GM18502 (cell line): ENCODE measurements at regions not wholly inside any gene's neighbourhood (a gene's known extent, or its start where the extent isn't known, plus 50 kb on each side); places are given as distances from the start of the nearest gene placed in this dataset.
"Not testable (repeated sequence)": the region's sequence is repeated elsewhere in the genome, so short reads cannot be mapped to it uniquely, and the experiment has no call there.

ENCODE experiments used
- ATAC-seq: cut with Tn5 transposase; IDR thresholded peaks from one replicate; pipeline ENCODE4 v1.9.1; 2021; ENCODE audit warnings: mild to moderate bottlenecking; ENCODE audit not compliant: unreplicated experiment, poor library complexity

DNA sequence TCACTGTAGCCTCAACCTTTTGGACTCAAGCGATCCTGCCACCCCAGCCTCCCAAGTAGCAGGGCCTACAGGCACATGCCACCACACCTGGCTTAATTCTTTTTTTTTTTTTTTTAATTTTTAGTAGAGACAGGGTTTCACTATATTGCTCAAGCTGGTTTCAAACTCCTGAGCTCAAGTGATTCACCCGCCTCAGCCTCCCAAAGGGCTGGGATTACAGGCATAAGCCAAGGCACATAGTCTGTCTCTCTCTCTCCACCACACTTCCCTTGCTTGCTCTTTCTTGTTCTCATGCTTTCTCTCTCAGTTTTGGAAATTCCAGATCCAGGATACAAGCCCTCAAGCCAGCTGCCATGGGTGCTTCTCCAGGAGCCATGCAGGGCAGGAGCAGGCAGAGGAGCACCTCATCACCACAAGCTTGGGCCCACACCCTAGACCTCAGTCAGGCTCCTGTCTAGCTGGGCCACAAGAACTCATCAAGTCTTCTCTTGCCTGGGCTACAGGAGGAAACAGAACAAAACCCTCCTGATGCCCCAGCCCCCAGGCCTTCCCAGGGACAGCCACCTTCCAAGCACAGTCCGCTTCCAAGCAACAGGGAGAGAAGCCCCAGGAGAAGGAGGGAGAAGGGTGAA lies 145.3 kb upstream of the LPP start:
- no peak for ATAC-seq

DNA sequence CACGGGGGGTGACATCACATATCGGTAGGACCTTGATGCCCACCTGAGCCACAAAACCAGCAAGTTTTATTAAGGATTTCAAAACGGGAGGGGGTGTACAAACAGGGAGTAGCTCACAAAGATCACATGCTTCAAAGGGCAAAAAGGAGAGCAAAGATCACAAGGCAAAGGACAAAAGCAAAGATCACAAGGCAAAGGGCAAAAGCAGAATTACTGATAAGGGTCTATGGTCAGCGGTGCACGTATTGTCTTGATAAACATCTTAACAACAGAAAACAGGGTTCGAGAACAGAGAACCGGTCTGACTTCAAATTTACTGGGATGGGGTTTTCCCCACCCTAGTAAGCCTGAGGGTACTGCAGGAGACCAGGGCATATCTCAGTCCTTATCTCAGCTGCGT lies 143.5 kb upstream of the LPP start:
- no peak for ATAC-seq

DNA sequence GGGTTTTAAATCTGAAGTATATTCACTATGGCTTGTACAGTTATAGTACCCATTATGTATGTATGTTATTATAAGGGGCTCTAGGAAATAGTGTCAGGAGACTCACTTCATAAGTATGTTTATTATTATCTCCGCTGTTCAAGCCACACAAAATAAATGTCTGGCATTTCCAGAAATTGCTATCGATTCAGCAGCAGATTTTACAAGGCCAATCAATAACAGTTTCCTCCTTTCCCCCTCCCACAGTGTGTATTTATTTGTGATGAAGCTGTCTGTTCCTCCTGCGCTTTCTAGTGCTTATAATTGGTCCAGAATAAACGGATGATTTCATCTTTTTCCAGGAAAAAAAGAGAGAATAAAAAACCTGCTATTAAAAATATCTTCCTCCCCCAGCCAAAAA lies 134.2 kb upstream of the LPP start:
- no peak for ATAC-seq

DNA sequence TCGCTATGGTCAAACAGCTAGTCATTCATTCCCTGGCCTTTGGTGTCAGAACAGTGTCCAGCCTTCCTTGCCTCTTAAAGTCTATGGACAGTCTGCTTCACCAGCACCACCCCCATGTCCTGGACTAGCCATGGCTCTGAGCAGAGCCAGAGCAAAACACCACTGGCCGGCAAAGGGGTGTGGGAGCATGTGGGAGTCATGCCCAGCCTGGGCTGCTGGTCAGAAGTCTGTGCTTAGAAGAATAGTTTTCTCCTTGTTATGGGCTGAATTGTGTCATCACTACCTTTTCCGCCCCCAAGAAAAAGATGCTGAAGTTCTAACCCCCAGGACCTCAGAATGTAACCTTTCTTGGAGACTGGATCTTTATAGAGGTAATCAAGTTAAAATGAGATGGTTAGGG lies 132.9 kb upstream of the LPP start:
- ATAC-seq: no peak

DNA sequence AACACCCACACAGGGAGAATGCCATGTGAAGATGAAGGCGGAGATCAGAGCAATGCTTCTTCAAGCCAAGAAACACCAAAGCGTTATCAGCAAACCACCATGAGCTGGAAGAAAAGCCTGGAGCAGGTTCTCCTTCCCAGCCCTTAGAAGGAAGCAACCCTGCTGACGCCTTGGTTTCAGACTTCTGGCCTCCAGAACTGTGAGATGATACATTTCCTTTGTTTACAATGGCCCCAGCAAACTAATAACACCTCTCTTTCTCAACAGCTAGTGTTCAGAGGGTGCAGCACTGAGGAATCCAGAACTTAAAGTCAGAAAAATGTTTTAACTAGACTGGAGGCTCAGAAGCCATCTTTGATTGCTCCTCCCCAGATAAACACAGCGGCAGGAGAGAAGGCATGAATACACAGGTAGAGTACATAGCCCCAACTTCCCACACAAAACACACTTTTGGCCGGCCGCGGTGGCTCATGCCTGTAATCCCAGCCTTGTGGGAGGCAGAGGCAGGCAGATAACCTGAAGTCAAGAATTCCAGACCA lies 132.4 kb upstream of the LPP start:
- ATAC-seq: no peak

DNA sequence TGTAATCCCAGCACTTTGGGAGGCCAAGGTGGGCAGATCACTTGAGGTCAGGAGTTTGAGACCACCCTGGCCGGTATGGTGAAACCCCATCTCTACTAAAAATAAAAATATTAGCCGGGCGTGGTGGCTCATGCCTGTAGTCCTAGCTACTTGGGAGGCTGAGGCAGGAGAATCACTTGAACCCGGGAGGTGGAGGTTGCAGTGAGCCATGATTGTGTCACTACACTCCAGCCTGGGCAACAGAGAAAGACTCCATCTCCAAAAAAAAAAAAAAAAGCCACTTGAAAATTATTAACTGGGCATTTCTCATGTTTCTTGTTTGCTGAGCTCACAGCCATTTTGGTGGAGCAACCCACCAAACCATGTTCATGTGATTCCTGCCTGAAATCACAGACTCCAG lies 131.1 kb upstream of the LPP start:
- ATAC-seq: not testable (repeated sequence)

DNA sequence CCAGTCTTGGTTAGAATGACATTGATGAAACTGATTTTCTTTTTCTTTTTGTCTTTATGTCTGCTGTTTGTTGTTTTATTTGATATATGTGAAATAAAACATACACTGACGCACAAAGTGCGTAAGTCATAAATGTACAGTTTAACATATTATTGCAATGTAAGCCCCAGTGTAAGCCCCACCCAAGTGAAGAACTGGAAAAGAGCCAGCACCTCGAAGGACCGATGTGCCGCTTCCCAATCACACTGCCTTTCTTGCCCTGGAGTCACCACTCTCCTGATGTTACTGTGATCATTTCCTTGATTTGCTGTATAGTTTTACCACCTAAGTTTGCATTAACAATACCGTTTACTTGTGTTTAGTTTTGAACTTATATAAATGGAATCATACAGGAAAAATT lies 128.4 kb upstream of the LPP start:
- no peak for ATAC-seq

DNA sequence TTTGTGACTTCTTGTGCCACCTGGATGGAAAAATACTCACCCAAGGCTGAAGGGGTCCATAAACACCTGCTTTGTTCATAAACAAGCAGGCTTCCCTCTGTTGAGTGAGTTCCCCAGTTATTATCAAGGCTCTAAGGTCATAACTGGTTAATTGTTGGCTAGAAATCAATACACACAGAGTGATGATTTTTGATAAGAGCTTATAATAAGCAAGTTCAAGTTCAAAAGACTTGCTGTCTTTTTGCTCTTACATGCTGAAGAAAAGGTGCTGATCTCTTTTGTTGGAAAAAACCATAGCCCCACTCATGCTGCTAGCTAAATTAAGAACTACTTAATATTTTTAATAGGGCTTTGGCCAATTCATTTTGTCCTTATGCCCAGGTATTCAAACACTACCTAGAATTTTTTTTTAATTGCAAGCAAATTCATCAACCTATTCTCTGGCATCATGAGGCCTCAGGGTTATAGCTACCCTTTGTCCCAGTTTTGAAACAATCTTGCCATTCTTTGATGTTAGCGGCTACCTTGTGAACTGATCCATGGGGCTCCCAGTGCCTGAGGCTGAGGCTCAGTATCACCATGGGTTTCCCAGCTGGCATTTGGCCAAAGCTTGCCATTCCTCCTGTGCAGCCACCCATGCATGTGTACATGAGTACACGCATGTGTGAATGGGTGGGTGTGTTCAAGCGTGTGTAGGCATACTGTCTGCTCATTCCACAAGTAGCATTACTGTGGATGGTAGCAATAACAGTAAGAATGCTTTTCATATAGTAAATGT lies 127.6 kb upstream of the LPP start:
- ATAC-seq: no peak

DNA sequence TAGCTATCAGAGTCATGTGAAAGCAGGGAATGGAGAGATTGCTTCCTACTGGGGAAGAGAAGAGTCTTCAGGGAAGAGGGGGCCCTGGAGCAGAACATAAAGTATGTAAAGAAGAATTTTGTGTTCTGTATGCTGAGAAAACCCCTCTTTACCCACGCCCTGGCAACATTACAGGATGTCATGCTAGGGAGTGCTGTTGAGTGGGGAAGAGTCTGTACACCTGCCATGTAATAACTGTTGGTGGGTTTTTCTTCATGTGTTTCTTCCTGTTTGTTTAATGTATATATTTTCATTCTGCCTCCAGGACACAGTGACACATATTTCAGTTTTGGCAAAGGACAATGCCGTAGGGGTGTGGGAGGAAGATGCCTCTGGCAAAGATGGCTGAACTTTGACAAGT lies 122.8 kb upstream of the LPP start:
- no peak for ATAC-seq

DNA sequence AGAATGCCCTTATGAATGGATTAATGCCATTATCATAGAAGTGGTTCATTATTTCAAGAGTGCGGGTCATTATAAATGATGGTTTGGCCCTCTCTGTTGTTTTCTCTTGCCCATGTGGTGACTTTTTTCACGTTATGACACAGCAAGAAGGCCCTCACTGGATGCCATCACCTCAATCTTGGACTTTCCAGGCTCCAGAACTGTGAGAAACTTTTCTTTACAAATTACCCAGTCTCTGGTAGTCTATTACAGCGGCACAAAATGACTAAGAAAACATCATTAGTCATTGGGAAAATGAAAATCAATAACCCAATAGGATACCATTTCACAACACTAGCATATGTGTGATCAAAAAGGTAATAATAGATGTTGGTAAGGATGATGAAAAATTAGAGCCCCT lies 119.0 kb upstream of the LPP start:
- no peak for ATAC-seq

DNA sequence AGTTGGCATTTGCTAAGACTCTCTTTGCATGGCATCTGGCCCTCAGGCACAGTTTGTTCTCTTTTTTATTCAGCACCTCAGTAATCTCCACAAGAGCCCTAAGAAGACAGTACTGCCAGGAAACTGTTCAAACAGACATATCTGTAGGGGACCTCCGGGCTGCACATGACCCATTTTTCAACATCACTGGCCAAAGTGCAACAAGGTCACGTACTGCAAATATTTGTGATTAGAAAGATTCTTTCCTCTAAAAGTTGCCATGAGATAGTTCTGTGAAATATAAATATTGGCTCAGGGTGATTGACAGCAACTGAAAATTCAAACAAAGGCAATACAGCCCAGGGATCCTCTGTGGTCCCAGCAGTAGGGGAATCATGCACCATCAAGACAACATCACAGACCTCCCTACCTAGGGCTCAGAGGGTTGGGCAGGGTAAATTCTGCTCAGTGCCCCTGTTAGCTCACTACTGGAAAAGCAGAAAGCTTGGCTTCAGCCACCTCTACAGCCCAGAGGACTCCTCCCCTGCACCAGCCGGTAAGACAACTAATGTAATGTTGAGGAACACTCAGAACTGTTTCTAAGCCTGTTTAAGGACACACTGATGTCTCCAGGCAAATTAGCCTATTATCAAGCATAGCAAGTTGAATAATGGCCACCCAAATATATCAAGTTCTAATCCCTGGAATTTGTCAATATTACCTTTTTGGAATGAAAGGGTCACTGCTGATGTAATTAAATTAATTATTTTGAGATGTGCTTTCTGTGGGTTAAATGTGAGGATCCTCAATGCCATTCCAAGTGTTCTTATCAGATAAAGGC lies 117.4 kb upstream of the LPP start:
- ATAC-seq: no peak

DNA sequence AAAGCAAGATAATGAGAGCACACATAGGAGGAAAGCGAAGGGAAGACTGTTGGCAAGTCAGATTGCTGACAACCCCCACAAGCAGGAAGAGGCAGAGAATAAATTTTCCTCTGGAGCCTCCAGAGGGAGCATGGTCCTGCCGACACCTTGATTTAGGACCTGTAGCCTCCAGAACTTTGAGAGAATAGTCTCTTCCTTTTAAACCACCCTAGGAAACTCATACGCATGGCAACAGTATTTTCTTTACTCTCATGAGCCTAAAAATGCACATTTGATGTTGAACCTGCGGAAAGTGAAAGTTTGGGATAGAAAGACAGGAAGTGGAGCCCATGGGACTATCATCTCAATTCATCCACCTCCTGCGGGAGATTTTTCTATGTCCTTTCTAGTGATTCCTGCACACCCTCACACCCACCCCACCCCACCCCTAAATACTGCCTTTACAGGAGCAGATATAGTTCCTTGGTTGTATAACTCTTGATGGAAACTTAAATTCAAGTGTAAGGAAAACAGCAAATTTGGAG lies 116.7 kb upstream of the LPP start:
- no peak for ATAC-seq

DNA sequence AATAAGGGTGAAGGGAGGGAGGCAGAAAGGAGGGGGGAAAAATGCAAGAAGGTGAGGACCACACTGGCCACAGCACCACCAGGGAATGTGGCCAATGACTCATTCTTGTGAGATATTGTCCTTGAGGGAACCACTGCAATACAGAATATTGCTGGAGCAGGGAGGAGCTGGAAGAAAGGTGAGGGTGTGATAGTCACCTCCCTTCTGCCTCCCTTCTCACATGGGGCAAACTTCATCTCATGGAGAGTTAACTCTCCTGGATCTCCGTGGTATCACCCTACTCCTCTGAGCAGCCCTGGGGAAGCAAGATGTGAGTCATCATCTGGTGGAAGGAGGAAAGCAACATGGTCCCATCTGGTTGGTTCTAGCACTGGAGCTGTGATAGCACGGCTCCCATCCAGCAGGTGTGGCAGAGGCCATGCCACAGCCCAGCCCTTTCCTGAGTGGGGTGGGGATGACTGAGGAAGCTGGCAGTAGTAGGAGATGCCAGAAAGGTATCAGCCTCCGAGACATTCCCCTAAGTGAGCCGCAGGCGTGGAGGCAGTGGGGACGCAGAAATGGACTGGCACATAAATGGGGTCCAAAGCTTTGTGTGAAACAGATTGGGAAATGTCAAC lies 115.9 kb upstream of the LPP start:
- ATAC-seq: no peak

DNA sequence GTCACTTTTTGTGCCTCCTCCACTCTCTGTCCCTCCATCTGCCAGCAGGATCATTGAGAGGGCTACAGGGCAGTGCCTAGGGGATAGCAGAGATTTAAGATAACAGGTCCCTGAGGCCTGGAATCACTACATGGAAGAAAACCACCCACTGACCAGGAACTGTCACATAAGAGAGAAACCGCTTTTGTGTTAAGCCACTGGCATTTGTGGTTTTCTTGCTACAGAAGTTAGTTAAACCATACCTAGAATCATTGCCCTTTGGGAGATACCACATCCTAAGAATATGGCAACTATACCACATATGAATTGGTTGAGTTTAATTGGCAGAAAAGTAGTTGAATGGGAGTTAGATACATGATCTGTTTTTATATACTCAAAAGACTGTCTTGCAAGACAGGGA lies 112.8 kb upstream of the LPP start:
- no peak for ATAC-seq

DNA sequence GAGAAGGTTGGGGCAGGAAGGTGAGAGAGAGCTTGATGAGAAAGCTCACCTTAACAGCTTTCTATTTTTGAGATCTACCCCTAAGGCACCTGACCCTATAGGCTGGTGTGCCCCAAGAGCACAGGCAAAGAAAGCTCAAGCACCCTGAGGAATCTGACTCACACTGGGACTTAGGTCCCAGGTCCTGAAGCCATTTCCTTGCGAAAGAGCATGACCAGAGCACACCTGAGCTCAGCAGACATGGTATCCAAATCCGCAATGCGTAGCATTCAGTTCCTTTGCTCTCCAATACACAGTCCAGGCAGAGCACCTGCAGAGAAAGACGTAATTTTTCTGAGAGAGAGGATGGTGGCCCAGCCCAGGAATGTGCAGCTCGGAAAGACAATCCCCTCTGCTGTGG lies 112.1 kb upstream of the LPP start:
- ATAC-seq: no peak

DNA sequence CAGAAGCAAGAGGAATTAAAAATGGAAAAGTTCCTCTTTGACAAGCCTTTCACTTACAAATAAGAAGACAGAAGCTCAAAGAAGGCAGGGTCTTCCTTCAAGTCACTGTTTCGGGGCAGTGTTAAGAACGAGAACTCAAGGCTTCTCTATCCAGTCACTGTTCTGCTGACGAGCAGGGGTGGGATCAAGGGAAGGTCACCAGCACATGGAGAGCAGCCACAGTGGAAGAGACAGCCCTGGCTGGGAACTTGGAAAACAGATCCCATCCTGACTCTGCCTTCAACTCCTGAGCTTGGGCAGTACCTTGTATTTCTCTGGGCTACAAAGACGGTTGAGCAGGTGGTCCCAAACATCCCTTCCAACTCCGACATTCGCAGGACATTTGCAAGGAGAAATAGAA lies 111.5 kb upstream of the LPP start:
- ATAC-seq: no peak

DNA sequence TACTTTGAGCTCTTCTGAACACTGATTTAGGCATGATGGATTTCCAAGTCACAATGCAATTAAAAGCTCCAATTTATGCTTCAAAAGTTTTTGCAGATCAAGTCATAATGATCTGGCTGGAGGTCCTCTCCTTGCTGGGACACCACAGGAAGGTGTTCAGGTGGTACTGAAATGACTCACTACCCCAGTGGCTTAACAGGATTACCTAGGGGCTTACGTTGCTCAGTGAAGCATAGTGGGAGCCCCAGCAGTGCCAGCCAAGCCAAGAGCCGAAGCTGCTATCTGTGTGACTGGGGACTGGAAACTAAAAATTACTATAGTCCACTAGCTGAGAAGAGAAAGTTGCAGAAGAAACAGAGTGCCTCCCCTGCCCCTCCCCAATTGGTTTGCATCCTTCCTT lies 110.1 kb upstream of the LPP start:
- ATAC-seq: no peak

DNA sequence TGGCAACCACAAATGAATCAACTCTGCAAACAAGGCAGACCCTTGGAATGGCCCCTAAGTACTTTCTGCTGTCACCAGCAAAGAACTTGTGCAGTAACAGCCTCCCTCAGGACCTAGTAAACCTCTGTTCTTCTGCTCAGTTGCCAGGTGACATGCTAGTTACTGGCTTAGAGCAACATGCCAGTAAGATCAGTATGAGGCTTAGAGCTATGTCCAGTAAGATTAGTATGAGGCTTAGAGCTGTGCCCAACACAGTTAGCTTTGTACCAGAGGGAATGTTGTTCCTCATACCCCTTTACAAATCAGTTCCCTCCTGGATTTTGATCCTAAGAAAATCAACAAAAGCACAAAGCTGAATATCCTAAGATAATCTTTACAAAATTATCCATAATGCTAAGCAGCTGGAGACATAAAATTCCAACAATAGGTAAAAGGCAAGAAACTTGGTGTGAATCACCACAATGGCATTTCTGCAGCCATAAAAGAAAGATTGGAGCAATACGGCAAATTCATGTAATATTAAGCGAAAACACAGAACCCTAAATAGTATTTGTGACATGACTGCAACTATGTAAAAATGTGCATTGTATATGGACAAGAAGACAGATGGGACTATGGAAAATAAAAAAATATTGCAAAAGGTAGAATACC lies 107.3 kb upstream of the LPP start:
- ATAC-seq: no peak

DNA sequence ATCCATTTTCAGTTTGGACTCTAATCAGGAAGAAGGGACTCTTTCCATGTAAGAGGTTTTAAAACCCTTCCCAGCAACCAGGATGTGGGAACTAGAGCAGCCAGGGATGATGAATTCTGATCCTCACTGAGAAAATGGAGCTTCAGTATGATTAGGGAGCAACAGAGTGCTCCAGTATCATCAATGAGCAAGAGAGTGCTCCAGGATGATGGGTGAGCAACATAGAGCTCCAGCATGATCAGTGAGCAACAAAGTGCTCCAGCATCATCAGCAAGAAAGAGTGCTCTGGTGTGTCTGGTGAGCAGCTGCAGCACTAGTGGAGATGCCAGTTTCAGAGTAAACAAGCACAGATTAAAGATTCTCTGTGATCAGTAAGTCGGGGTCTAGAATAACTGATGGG lies 106.4 kb upstream of the LPP start:
- no peak for ATAC-seq
